ENCODE measurements at regions not wholly inside any gene's neighbourhood (a gene's known extent, or its start where the extent isn't known, plus 50 kb on each side); places are given as distances from the start of the nearest gene placed in this dataset.

- Histone ChIP-seq H3K36me3 (replicated peaks; ENCODE audit: insufficient read depth, low read depth) (no peaks in the 10 kb centered on the region), H3K4me2 (peak overlapping the region; percentile 93), H2AFZ (no peak overlapping the region), H4K20me1 (ENCODE audit: insufficient read depth, poor library complexity, severe bottlenecking) (no peaks in the 10 kb centered on the region), H3K27ac (peak overlapping the region; percentile 83), H3K27me3 (no peaks in the 10 kb centered on the region), H3K4me1 (ENCODE audit: insufficient read depth) (peaks cover 59% of the 10 kb centered on the region), H3K9me3 (ENCODE audit: low read depth) (peaks cover 7% of the 10 kb centered on the region), H3K4me3 (peak overlapping the region; percentile 11), H3K79me2 (peaks cover 4% of the 10 kb centered on the region), H3K9me2 (replicated peaks; ENCODE audit: insufficient read depth) (no peaks in the 10 kb centered on the region)
- TF ChIP-seq, protein P1, sequence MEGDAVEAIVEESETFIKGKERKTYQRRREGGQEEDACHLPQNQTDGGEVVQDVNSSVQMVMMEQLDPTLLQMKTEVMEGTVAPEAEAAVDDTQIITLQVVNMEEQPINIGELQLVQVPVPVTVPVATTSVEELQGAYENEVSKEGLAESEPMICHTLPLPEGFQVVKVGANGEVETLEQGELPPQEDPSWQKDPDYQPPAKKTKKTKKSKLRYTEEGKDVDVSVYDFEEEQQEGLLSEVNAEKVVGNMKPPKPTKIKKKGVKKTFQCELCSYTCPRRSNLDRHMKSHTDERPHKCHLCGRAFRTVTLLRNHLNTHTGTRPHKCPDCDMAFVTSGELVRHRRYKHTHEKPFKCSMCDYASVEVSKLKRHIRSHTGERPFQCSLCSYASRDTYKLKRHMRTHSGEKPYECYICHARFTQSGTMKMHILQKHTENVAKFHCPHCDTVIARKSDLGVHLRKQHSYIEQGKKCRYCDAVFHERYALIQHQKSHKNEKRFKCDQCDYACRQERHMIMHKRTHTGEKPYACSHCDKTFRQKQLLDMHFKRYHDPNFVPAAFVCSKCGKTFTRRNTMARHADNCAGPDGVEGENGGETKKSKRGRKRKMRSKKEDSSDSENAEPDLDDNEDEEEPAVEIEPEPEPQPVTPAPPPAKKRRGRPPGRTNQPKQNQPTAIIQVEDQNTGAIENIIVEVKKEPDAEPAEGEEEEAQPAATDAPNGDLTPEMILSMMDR (IDR thresholded peaks at IDR 0.05; ENCODE audit: poor library complexity): no peak
- TF ChIP-seq EZH2 (IDR thresholded peaks at IDR 0.05; ENCODE audit: borderline replicate concordance) (no peak), EZH2phosphoT487 (IDR thresholded peaks at IDR 0.05; ENCODE audit: low read depth, severe bottlenecking, unreplicated experiment) (no peak)
- peak; percentile 84 for DNase-seq (ENCODE audit: low spot score)
- 6% methylated on average over 15 of the region's 15 CpGs for WGBS (ENCODE audit: low lambda C conversion rate, missing lambda C conversion rate)
These were observed 127.6 kb downstream of the WDR11 start for GRCh38 chr10:120978589-120979252.

- Histone ChIP-seq H3K9me2 (replicated peaks; ENCODE audit: insufficient read depth) (no peaks in the 10 kb centered on the region), H3K4me2 (peak overlapping the region; percentile 93), H4K20me1 (ENCODE audit: insufficient read depth, poor library complexity, severe bottlenecking) (no peaks in the 10 kb centered on the region), H3K9me3 (ENCODE audit: low read depth) (peaks cover 7% of the 10 kb centered on the region), H2AFZ (peak overlapping the region; percentile 45), H3K4me1 (ENCODE audit: insufficient read depth) (peaks cover 59% of the 10 kb centered on the region), H3K27ac (peak overlapping the region; percentile 83), H3K36me3 (replicated peaks; ENCODE audit: insufficient read depth, low read depth) (no peaks in the 10 kb centered on the region), H3K27me3 (no peaks in the 10 kb centered on the region), H3K4me3 (peak overlapping the region; percentile 11), H3K79me2 (peaks cover under 1% of the 10 kb centered on the region)
- TF ChIP-seq EZH2 (IDR thresholded peaks at IDR 0.05; ENCODE audit: borderline replicate concordance) (no peak), EZH2phosphoT487 (IDR thresholded peaks at IDR 0.05; ENCODE audit: low read depth, severe bottlenecking, unreplicated experiment) (no peak)
- TF ChIP-seq, protein P1 (IDR thresholded peaks at IDR 0.05; ENCODE audit: poor library complexity): no peak
- WGBS (ENCODE audit: low lambda C conversion rate, missing lambda C conversion rate): 4% methylated on average over 56 of the region's 68 CpGs
- peak; percentile 91 for DNase-seq (ENCODE audit: low spot score)
These were observed 128.5 kb downstream of the WDR11 start for GRCh38 chr10:120979435-120980278.

DNA sequence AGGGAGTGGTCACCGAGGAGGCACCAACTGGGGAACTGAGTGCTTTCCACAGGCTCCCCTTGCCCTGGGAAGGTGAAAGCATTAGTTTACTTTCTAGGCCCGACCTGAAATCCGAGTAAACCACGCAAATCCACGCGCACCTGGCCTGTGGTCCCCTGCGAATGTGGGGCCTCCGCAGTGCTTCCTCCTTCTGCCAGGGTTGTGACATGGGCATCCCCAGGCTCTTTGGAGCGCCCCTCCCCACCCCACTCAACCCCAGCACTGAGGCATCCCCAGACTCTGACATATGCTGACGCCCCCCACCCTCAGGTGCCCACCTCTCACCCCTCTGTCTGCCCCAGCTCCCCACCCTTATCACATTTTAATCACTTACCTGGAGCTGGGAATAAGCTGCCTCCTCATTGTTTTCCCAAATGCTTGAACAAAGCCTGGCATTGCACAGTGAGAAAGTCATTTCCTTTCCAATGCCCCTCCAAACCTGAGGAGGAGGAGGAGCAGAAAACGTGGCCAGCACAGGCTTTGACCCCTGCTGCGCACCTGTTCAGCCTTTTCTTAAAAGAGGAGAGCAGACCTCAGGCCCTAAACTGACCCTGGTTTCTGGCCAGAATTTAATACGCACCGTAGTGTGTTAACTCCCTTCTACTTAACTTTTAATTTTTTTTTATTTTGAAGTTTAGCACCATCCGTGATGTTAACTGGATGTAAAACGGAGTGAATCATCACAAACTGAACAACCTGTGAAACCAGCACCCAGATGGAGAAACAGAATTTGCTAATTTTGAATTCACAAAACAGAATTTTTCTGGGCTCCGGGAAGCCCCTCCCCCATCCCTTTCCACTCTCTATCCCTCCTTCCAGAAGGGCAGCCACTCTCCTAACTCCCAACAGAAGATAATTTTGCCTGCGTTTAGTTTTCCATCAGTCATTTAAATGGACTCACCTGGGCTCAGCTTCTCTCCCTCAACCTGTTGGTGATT, 129.4 kb downstream of the WDR11 start:
- Histone ChIP-seq H3K27me3 (no peaks in the 10 kb centered on the region), H3K4me1 (ENCODE audit: insufficient read depth) (peaks cover 59% of the 10 kb centered on the region), H3K27ac (peak overlapping the region; percentile 83), H3K79me2 (no peaks in the 10 kb centered on the region), H3K4me2 (peak overlapping the region; percentile 93), H3K9me3 (ENCODE audit: low read depth) (no peaks in the 10 kb centered on the region), H3K4me3 (no peak overlapping the region), H3K9me2 (replicated peaks; ENCODE audit: insufficient read depth) (no peaks in the 10 kb centered on the region), H4K20me1 (ENCODE audit: insufficient read depth, poor library complexity, severe bottlenecking) (no peaks in the 10 kb centered on the region), H3K36me3 (replicated peaks; ENCODE audit: insufficient read depth, low read depth) (no peaks in the 10 kb centered on the region), H2AFZ (no peak overlapping the region)
- WGBS (ENCODE audit: low lambda C conversion rate, missing lambda C conversion rate): 41% methylated on average over 18 of the region's 18 CpGs
- TF ChIP-seq EZH2phosphoT487 (IDR thresholded peaks at IDR 0.05; ENCODE audit: low read depth, severe bottlenecking, unreplicated experiment): no peak
- TF ChIP-seq, protein P1 (IDR thresholded peaks at IDR 0.05; ENCODE audit: poor library complexity): no peak
- TF ChIP-seq EZH2 (IDR thresholded peaks at IDR 0.05; ENCODE audit: borderline replicate concordance): no peak
- no peak for DNase-seq (ENCODE audit: low spot score)
